ENCODE measurements at regions not wholly inside any gene's neighbourhood (a gene's known extent, or its start where the extent isn't known, plus 50 kb on each side); places are given as distances from the start of the nearest gene placed in this dataset.

GRCh38 chr9:108684288-108685025 lies 171.3 kb downstream of the ACTL7B start:
- no peaks in the 10 kb centered on the region; the same call in 1 of the 2 replicates for H3K9me3 ChIP-seq (ENCODE audit: control insufficient read depth, insufficient read depth, low read length)
- DNase-seq (no peak), ATAC-seq (ENCODE audit: low read depth) (no peak)
- H3K4me3 ChIP-seq (ENCODE audit: insufficient read depth, low read depth, low read length): no peak overlapping the region
- no peaks in the 10 kb centered on the region for H3K4me1 ChIP-seq (ENCODE audit: control insufficient read depth, insufficient read depth, low read length)
- no peaks in the 10 kb centered on the region; the same call in 1 of the 2 replicates for H3K27me3 ChIP-seq (ENCODE audit: control insufficient read depth, insufficient read depth, low read length)
- H2AFZ ChIP-seq (replicated peaks; ENCODE audit: low read length, poor library complexity): no peak overlapping the region
- no peak overlapping the region for H3K9ac ChIP-seq (ENCODE audit: low read depth, low read length)
- no peak overlapping the region for H4K8ac ChIP-seq (ENCODE audit: low read depth in 2 of 2, low read length in 2 of 2)
- no peak overlapping the region for H4K91ac ChIP-seq (ENCODE audit: insufficient read depth, low read depth, low read length)
- intact Hi-C loops (cut with micrococcal nuclease) (no loop called here), dilution Hi-C loops (cut with HindIII; ENCODE audit: low sequenced_read_pairs, unreplicated experiment) (no loop called here), in situ Hi-C loops (cut with MboI; ENCODE audit: low sequenced_read_pairs) (no loop called here)
- no peak for TF ChIP-seq BHLHE40 (IDR thresholded peaks at IDR 0.05; ENCODE audit: low read depth, low read length)
- no peak for TF ChIP-seq RCOR1 (IDR thresholded peaks at IDR 0.05; ENCODE audit: insufficient replicate concordance, low read length)
- TF ChIP-seq RAD21 (IDR thresholded peaks at IDR 0.05; ENCODE audit: low read length): no peak
- TF ChIP-seq ELK1 (IDR thresholded peaks at IDR 0.05; ENCODE audit: borderline replicate concordance, low read depth, low read length): no peak
- no peak for TF ChIP-seq CEBPB (IDR thresholded peaks at IDR 0.05; ENCODE audit: low read depth, low read length)
- no peak for TF ChIP-seq POLR2A (IDR thresholded peaks at IDR 0.05; ENCODE audit: low read depth, low read length)
- no peak for TF ChIP-seq CTCF (conservative IDR thresholded peaks at IDR 0.05; ENCODE audit: low read depth, low read length)
- TF ChIP-seq MXI1 (IDR thresholded peaks at IDR 0.05; ENCODE audit: borderline replicate concordance, low read depth, low read length): no peak
- TF ChIP-seq RFX5 (IDR thresholded peaks at IDR 0.05; ENCODE audit: low read depth, low read length): no peak
- TF ChIP-seq NFE2L2 (IDR thresholded peaks at IDR 0.05; ENCODE audit: low read depth, low read length): no peak
- TF ChIP-seq MAFK (IDR thresholded peaks at IDR 0.05; ENCODE audit: low read depth, low read length): no peak
- no peak for TF ChIP-seq USF2 (IDR thresholded peaks at IDR 0.05; ENCODE audit: low read depth, low read length)
- no peak for TF ChIP-seq FOS (IDR thresholded peaks at IDR 0.05; ENCODE audit: low read depth, low read length)
- no peaks in the 10 kb centered on the region for H3K9me1 ChIP-seq (ENCODE audit: insufficient read depth, low read length)
- no peak overlapping the region for H2AK5ac ChIP-seq (ENCODE audit: low read depth, low read length)
- CTCF ChIA-PET: no interaction called here
- no peak overlapping the region for H3K23ac ChIP-seq (ENCODE audit: low read depth, low read length)
- H2BK20ac ChIP-seq (ENCODE audit: low read depth, low read length): no peak overlapping the region
- no peaks in the 10 kb centered on the region for H3K79me1 ChIP-seq (ENCODE audit: low read depth in 1 of 2, low read length in 2 of 2)
- H4K20me1 ChIP-seq (ENCODE audit: insufficient read depth, low read length): no peaks in the 10 kb centered on the region
- no peak overlapping the region for H3K14ac ChIP-seq (replicated peaks; ENCODE audit: low read depth, low read length)
- no peak overlapping the region for H3K4ac ChIP-seq (ENCODE audit: low read depth, low read length)
- no peak overlapping the region for H2BK5ac ChIP-seq (ENCODE audit: low read depth, low read length, poor library complexity, severe bottlenecking)
- POLR2A ChIA-PET (ENCODE audit: unreplicated experiment): no interaction called here
- no peak overlapping the region for H4K5ac ChIP-seq (ENCODE audit: low read depth, low read length)
- no peak overlapping the region for H3K18ac ChIP-seq (ENCODE audit: low read depth, low read length)
- no peak overlapping the region for H2AK9ac ChIP-seq (replicated peaks; ENCODE audit: low read depth, low read length, poor library complexity)
- no peak overlapping the region for H2BK15ac ChIP-seq (ENCODE audit: low read depth, low read length)
- no peak overlapping the region for H3K4me2 ChIP-seq (ENCODE audit: low read depth, low read length)
- no peaks in the 10 kb centered on the region for H3K36me3 ChIP-seq (ENCODE audit: control insufficient read depth, insufficient read depth, low read length)
- no CpG with 5 or more reads among the region's 4 CpGs for WGBS, 2 experiments (ENCODE audit: extremely low coverage in 2 of 2, insufficient read length in 1 of 2)
- no peak overlapping the region for H2BK120ac ChIP-seq (ENCODE audit: low read depth, low read length)
- H3K56ac ChIP-seq (ENCODE audit: extremely low read depth, insufficient read depth, low read length): no peak overlapping the region
- no TSS peak for BruUV-seq (replicated peaks)
- no peak overlapping the region for H3K27ac ChIP-seq (ENCODE audit: insufficient read depth, low read length)
